ENCODE measurements at regions not wholly inside any gene's neighbourhood (a gene's known extent, or its start where the extent isn't known, plus 50 kb on each side); places are given as distances from the start of the nearest gene placed in this dataset.
"Not testable (repeated sequence)": the region's sequence is repeated elsewhere in the genome, so short reads cannot be mapped to it uniquely, and the experiment has no call there.

DNA sequence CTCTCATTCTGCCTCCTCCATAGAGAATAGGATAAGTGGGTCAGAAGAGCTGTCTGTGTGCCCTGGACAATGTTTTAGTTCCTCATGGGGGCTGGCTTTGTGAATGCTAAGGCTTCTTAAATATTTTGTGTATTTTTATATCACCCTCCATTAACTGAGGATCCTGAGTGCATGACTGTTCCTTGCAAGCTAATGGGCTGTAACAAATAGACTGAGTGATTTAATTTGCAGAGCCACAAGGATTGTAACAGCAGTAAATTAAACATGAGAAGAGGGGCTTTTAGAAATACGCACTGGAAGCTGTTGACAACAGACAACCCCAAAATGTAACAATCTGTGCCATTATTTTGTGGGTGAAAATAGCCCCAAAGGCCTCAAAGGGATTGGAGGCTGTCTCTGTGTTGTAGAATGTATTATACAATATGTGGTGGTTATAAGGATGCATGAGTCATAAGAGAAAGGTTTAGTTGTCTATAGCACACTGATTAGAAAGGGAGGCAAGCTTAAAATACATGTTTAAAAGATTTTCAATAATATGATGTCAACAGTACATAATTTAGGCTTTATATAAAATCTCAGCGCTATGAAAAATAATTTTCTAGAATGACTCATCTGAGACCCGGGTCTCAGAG lies 152.7 kb upstream of the ACTBL2 start:
- no peak for ATAC-seq
- H3K4me1 ChIP-seq = no peaks in the 10 kb centered on the region
- DNase-seq = no peak
- no peaks in the 10 kb centered on the region for H3K27me3 ChIP-seq (ENCODE audit: low read depth)
- no peak overlapping the region for H3K27ac ChIP-seq
- no peaks in the 10 kb centered on the region for H3K36me3 ChIP-seq
- H3K4me3 ChIP-seq = no peak overlapping the region
- intact Hi-C loops (cut with DNase I) = no loop called here
- H3K9me3 ChIP-seq = no peaks in the 10 kb centered on the region
- no peak for TF ChIP-seq CTCF (IDR thresholded peaks at IDR 0.05)

DNA sequence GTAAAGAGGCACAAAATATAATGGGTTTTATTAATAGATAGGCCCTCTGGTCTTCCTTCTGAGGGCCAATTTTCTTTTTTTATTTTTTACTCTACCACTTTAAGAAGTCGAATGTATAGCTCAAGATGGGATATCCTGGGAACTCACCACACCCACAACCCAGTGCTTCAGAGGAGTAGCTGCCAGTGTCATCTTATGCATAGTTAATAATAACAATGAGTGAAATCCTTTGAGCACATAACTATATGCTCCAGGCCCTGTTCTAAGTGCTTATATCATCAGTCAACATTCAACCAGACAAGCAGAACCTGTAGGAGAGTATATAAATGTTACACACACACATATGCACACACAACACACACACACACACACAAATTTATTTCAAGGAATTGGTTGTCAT lies 150.3 kb upstream of the ACTBL2 start:
- no peaks in the 10 kb centered on the region for H3K27me3 ChIP-seq (ENCODE audit: low read depth)
- intact Hi-C loops (cut with DNase I) = no loop called here
- DNase-seq (no peak), ATAC-seq (no peak)
- TF ChIP-seq CTCF (IDR thresholded peaks at IDR 0.05) = no peak
- no peaks in the 10 kb centered on the region for H3K9me3 ChIP-seq
- no peak overlapping the region for H3K4me3 ChIP-seq
- H3K27ac ChIP-seq = no peak overlapping the region
- no peaks in the 10 kb centered on the region for H3K36me3 ChIP-seq
- H3K4me1 ChIP-seq = no peaks in the 10 kb centered on the region

DNA sequence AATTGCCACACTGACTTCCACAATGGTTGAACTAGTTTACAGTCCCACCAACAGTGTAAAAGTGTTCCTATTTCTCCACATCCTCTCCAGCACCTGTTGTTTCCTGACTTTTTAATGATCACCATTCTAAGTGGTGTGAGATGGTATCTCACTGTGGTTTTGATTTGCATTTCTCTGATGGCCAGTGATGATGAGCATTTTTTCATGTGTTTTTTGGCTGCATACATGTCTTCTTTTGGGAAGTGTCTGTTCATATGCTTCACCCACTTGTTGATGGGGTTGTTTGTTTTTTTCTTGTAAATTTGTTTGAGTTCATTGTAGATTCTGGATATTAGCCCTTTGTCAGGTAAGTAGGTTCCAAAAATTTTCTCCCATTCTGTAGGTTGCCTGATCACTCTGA lies 148.5 kb upstream of the ACTBL2 start:
- H3K36me3 ChIP-seq; H3K27ac ChIP-seq; H3K27me3 ChIP-seq (ENCODE audit: low read depth); H3K9me3 ChIP-seq; H3K4me3 ChIP-seq; ATAC-seq; H3K4me1 ChIP-seq; DNase-seq; intact Hi-C loops (cut with DNase I): not testable (repeated sequence)

DNA sequence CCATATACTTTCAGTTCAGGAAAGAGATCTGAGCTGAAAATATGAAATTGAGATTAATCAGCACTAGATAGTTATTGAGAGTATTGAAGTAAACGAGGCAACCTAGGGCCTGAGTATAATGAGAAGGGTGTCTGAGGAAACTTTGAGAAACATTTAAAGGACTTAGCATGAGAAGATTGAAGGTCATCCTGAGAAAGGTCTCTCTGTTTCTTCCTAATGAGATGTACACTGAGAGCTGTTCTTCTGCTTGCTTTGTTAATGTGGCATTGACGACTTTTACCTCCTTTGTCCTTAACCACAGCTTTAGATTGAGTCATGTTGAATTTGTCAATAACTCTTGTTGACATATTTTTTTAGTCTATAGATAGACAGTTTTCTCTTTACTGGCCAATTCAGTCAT lies 145.1 kb upstream of the ACTBL2 start:
- ATAC-seq = no peak
- Histone ChIP-seq H3K27ac (no peak overlapping the region), H3K4me3 (no peak overlapping the region), H3K27me3 (ENCODE audit: low read depth) (no peaks in the 10 kb centered on the region), H3K36me3 (no peaks in the 10 kb centered on the region), H3K4me1 (no peaks in the 10 kb centered on the region), H3K9me3 (no peaks in the 10 kb centered on the region)
- TF ChIP-seq CTCF (IDR thresholded peaks at IDR 0.05) = no peak
- no peak for DNase-seq
- intact Hi-C loops (cut with DNase I) = no loop called here

- ATAC-seq (no peak), DNase-seq (no peak)
- intact Hi-C loops (cut with DNase I) = no loop called here
- Histone ChIP-seq H3K27me3 (ENCODE audit: low read depth) (no peaks in the 10 kb centered on the region), H3K9me3 (no peaks in the 10 kb centered on the region), H3K27ac (no peak overlapping the region), H3K4me1 (no peaks in the 10 kb centered on the region), H3K4me3 (no peak overlapping the region), H3K36me3 (no peaks in the 10 kb centered on the region)
- TF ChIP-seq CTCF (IDR thresholded peaks at IDR 0.05) = no peak
These were observed 144.1 kb upstream of the ACTBL2 start for GRCh38 chr5:57626703-57627102.

- H3K27ac ChIP-seq = no peak overlapping the region
- no peak for DNase-seq
- H3K9me3 ChIP-seq = no peaks in the 10 kb centered on the region
- intact Hi-C loops (cut with DNase I) = no loop called here
- no peaks in the 10 kb centered on the region for H3K27me3 ChIP-seq (ENCODE audit: low read depth)
- ATAC-seq = no peak
- H3K4me3 ChIP-seq = no peak overlapping the region
- TF ChIP-seq CTCF (IDR thresholded peaks at IDR 0.05) = no peak
- no peaks in the 10 kb centered on the region for H3K4me1 ChIP-seq
- no peaks in the 10 kb centered on the region for H3K36me3 ChIP-seq
These were observed 139.0 kb upstream of the ACTBL2 start for GRCh38 chr5:57621624-57622023.

All from lower lobe of right lung (tissue), 2 donors.